ENCODE measurements at regions not wholly inside any gene's neighbourhood (a gene's known extent, or its start where the extent isn't known, plus 50 kb on each side); places are given as distances from the start of the nearest gene placed in this dataset.

DNA sequence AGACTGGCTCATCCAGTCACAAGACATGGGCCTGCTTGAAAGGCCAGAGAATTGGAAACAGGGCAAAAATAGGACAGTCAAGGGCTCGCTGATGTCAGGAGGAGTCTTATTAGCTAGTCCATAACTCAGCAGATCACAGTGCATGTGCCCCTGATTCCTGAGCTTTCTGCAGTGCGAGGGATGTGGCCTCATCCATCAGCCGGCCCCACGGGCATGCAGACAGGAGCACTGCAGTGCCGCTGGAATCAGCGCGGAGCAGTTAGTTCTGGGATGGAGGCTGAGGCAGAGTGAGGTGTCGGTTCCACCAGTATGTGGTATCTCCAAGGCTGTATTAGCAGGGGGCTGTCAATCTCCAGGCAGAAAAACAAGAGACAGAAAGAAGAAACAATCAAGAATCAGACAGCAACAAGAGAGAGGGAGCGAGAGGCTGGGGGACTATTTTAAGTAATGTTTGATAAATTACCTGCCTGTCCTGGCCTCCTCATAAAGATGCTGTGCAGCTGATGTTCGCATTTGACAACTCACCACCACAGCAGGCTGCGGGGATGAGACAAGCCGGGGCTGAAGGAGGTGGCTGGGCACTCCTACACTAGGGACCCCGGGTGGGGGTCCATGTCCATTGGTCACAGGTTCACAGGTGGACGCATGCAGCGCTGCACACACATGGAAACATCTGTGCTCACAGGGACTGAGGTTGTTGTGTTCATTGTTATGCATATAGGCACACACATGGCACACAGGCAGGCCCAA, 167.2 kb downstream of the TRIM29 start:
- H3K36me3 Mint-ChIP-seq (ENCODE audit: low read depth), result peaks cover 3% of the 10 kb centered on the region; the same call in 1 of the 3 replicates
- H3K4me1 Mint-ChIP-seq, result peaks cover 12% of the 10 kb centered on the region
- H3K27ac Mint-ChIP-seq, result no peak overlapping the region
- DNase-seq (ENCODE audit: low spot score), result no peak
- no peak overlapping the region for H3K4me3 Mint-ChIP-seq
- Histone ChIP-seq H3F3A (replicated peaks; ENCODE audit: low read depth) (no peaks in the 10 kb centered on the region), H3K4me2 (no peak overlapping the region), H3K27me3 (ENCODE audit: insufficient read depth) (no peaks in the 10 kb centered on the region), H3K4me3 (no peak overlapping the region), H3K36me3 (ENCODE audit: insufficient read depth) (no peaks in the 10 kb centered on the region), H3K4me1 (ENCODE audit: insufficient read depth) (peaks cover 9% of the 10 kb centered on the region), H3K79me2 (replicated peaks; ENCODE audit: insufficient read depth) (no peaks in the 10 kb centered on the region), H3K9me2 (ENCODE audit: insufficient read depth) (peaks cover 9% of the 10 kb centered on the region), H2AFZ (no peak overlapping the region), H3K27ac (ENCODE audit: low read depth) (no peak overlapping the region), H4K20me1 (replicated peaks; ENCODE audit: insufficient read depth) (no peaks in the 10 kb centered on the region)
- ATAC-seq, result no peak
- H3K9me3 Mint-ChIP-seq, result no peaks in the 10 kb centered on the region
- no peak for TF ChIP-seq ZNF331 (CRISPR knock-in tag; IDR thresholded peaks at IDR 0.05; ENCODE audit: low read depth)
- TF ChIP-seq STAT1 (IDR thresholded peaks at IDR 0.05; ENCODE audit: unreplicated experiment), result no peak
- no peak for TF ChIP-seq EZH2 (IDR thresholded peaks at IDR 0.05; ENCODE audit: low read depth, unreplicated experiment)
- no peak for TF ChIP-seq JUNB (IDR thresholded peaks at IDR 0.05; ENCODE audit: unreplicated experiment)
- no peak for TF ChIP-seq CREB1 (CRISPR knock-in tag; IDR thresholded peaks at IDR 0.05; ENCODE audit: low read depth)
- TF ChIP-seq, protein P1, sequence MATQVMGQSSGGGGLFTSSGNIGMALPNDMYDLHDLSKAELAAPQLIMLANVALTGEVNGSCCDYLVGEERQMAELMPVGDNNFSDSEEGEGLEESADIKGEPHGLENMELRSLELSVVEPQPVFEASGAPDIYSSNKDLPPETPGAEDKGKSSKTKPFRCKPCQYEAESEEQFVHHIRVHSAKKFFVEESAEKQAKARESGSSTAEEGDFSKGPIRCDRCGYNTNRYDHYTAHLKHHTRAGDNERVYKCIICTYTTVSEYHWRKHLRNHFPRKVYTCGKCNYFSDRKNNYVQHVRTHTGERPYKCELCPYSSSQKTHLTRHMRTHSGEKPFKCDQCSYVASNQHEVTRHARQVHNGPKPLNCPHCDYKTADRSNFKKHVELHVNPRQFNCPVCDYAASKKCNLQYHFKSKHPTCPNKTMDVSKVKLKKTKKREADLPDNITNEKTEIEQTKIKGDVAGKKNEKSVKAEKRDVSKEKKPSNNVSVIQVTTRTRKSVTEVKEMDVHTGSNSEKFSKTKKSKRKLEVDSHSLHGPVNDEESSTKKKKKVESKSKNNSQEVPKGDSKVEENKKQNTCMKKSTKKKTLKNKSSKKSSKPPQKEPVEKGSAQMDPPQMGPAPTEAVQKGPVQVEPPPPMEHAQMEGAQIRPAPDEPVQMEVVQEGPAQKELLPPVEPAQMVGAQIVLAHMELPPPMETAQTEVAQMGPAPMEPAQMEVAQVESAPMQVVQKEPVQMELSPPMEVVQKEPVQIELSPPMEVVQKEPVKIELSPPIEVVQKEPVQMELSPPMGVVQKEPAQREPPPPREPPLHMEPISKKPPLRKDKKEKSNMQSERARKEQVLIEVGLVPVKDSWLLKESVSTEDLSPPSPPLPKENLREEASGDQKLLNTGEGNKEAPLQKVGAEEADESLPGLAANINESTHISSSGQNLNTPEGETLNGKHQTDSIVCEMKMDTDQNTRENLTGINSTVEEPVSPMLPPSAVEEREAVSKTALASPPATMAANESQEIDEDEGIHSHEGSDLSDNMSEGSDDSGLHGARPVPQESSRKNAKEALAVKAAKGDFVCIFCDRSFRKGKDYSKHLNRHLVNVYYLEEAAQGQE (IDR thresholded peaks at IDR 0.05; ENCODE audit: unreplicated experiment), result no peak
- TF ChIP-seq NANOG (IDR thresholded peaks at IDR 0.05; ENCODE audit: borderline replicate concordance), result no peak
- no peak for TF ChIP-seq ZNF114 (CRISPR knock-in tag; IDR thresholded peaks at IDR 0.05)
- TF ChIP-seq POLR2AphosphoS5 (IDR thresholded peaks at IDR 0.05; ENCODE audit: low read depth), result no peak
- TF ChIP-seq, protein P2, sequence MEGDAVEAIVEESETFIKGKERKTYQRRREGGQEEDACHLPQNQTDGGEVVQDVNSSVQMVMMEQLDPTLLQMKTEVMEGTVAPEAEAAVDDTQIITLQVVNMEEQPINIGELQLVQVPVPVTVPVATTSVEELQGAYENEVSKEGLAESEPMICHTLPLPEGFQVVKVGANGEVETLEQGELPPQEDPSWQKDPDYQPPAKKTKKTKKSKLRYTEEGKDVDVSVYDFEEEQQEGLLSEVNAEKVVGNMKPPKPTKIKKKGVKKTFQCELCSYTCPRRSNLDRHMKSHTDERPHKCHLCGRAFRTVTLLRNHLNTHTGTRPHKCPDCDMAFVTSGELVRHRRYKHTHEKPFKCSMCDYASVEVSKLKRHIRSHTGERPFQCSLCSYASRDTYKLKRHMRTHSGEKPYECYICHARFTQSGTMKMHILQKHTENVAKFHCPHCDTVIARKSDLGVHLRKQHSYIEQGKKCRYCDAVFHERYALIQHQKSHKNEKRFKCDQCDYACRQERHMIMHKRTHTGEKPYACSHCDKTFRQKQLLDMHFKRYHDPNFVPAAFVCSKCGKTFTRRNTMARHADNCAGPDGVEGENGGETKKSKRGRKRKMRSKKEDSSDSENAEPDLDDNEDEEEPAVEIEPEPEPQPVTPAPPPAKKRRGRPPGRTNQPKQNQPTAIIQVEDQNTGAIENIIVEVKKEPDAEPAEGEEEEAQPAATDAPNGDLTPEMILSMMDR (conservative IDR thresholded peaks at IDR 0.05; ENCODE audit: low read depth in 2 of 2), result no peak
- TF ChIP-seq, protein P3, sequence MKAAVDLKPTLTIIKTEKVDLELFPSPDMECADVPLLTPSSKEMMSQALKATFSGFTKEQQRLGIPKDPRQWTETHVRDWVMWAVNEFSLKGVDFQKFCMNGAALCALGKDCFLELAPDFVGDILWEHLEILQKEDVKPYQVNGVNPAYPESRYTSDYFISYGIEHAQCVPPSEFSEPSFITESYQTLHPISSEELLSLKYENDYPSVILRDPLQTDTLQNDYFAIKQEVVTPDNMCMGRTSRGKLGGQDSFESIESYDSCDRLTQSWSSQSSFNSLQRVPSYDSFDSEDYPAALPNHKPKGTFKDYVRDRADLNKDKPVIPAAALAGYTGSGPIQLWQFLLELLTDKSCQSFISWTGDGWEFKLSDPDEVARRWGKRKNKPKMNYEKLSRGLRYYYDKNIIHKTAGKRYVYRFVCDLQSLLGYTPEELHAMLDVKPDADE (IDR thresholded peaks at IDR 0.05), result no peak
- TF ChIP-seq, protein P4, sequence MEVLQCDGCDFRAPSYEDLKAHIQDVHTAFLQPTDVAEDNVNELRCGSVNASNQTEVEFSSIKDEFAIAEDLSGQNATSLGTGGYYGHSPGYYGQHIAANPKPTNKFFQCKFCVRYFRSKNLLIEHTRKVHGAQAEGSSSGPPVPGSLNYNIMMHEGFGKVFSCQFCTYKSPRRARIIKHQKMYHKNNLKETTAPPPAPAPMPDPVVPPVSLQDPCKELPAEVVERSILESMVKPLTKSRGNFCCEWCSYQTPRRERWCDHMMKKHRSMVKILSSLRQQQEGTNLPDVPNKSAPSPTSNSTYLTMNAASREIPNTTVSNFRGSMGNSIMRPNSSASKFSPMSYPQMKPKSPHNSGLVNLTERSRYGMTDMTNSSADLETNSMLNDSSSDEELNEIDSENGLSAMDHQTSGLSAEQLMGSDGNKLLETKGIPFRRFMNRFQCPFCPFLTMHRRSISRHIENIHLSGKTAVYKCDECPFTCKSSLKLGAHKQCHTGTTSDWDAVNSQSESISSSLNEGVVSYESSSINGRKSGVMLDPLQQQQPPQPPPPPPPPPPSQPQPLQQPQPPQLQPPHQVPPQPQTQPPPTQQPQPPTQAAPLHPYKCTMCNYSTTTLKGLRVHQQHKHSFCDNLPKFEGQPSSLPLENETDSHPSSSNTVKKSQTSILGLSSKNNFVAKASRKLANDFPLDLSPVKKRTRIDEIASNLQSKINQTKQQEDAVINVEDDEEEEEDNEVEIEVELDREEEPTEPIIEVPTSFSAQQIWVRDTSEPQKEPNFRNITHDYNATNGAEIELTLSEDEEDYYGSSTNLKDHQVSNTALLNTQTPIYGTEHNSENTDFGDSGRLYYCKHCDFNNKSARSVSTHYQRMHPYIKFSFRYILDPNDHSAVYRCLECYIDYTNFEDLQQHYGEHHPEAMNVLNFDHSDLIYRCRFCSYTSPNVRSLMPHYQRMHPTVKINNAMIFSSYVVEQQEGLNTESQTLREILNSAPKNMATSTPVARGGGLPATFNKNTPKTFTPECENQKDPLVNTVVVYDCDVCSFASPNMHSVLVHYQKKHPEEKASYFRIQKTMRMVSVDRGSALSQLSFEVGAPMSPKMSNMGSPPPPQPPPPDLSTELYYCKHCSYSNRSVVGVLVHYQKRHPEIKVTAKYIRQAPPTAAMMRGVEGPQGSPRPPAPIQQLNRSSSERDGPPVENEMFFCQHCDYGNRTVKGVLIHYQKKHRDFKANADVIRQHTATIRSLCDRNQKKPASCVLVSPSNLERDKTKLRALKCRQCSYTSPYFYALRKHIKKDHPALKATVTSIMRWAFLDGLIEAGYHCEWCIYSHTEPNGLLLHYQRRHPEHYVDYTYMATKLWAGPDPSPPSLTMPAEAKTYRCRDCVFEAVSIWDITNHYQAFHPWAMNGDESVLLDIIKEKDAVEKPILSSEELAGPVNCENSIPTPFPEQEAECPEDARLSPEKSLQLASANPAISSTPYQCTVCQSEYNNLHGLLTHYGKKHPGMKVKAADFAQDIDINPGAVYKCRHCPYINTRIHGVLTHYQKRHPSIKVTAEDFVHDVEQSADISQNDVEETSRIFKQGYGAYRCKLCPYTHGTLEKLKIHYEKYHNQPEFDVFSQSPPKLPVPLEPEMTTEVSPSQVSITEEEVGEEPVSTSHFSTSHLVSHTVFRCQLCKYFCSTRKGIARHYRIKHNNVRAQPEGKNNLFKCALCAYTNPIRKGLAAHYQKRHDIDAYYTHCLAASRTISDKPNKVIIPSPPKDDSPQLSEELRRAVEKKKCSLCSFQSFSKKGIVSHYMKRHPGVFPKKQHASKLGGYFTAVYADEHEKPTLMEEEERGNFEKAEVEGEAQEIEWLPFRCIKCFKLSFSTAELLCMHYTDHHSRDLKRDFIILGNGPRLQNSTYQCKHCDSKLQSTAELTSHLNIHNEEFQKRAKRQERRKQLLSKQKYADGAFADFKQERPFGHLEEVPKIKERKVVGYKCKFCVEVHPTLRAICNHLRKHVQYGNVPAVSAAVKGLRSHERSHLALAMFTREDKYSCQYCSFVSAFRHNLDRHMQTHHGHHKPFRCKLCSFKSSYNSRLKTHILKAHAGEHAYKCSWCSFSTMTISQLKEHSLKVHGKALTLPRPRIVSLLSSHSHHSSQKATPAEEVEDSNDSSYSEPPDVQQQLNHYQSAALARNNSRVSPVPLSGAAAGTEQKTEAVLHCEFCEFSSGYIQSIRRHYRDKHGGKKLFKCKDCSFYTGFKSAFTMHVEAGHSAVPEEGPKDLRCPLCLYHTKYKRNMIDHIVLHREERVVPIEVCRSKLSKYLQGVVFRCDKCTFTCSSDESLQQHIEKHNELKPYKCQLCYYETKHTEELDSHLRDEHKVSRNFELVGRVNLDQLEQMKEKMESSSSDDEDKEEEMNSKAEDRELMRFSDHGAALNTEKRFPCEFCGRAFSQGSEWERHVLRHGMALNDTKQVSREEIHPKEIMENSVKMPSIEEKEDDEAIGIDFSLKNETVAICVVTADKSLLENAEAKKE (CRISPR knock-in tag; IDR thresholded peaks at IDR 0.05), result no peak
- TF ChIP-seq EZH2phosphoT487 (IDR thresholded peaks at IDR 0.05; ENCODE audit: unreplicated experiment), result no peak
- H3K27me3 Mint-ChIP-seq (ENCODE audit: insufficient read depth, low read depth, poor library complexity), result peaks cover 7% of the 10 kb centered on the region
